Activated CD4-positive, alpha-beta memory T cell treated with anti-CD3 and anti-CD28 coated beads, Interleukin-2, amount 10 ng/mL, durations not matched to agents 7 days and 5 days (primary cell): ENCODE measurements at regions not wholly inside any gene's neighbourhood (a gene's known extent, or its start where the extent isn't known, plus 50 kb on each side); places are given as distances from the start of the nearest gene placed in this dataset.

Experiments used
- CTCF ChIA-PET: fragments of 350-600 bp; sonication (Branson Sonifier 250); formaldehyde crosslinking; loops from one replicate; lab custom pipeline; 2021; ENCODE audit warnings: antibody characterized with exemption, inconsistent platforms; lab: Charles Lee
- POLR2A ChIA-PET: fragments of 350-600 bp; sonication (Branson Sonifier 250); formaldehyde crosslinking; loops from one replicate; lab custom pipeline; 2021; ENCODE audit warnings: antibody characterized with exemption; lab: Charles Lee
- DNase-seq: peaks from one replicate; pipeline ENCODE4 v3.0.0-alpha.2; 2020
- H3K27ac Mint-ChIP-seq: one replicate; pipeline ENCODE4 v1.8.0; 2021; ENCODE audit warnings: mild to moderate bottlenecking, mixed read lengths
- H3K27me3 Mint-ChIP-seq: one replicate; pipeline ENCODE4 v1.8.0; 2021; ENCODE audit warnings: mixed read lengths
- H3K36me3 Mint-ChIP-seq: one replicate; pipeline ENCODE4 v1.8.0; 2021; ENCODE audit warnings: low read depth, mixed read lengths
- H3K4me1 Mint-ChIP-seq: one replicate; pipeline ENCODE4 v1.8.0; 2021; ENCODE audit warnings: mixed read lengths
- H3K4me3 Mint-ChIP-seq: one replicate; pipeline ENCODE4 v1.8.0; 2021; ENCODE audit warnings: mild to moderate bottlenecking, mixed read lengths
- H3K9me3 Mint-ChIP-seq: one replicate; pipeline ENCODE4 v1.8.0; 2021; ENCODE audit warnings: mixed read lengths

- Mint-ChIP-seq H3K27ac (no peak overlapping the region), H3K4me3 (no peak overlapping the region), H3K9me3 (peaks cover 6% of the 10 kb centered on the region), H3K27me3 (no peaks in the 10 kb centered on the region), H3K36me3 (no peaks in the 10 kb centered on the region), H3K4me1 (no peaks in the 10 kb centered on the region)
- ChIA-PET POLR2A (no interaction called here), CTCF (no interaction called here)
- no peak for DNase-seq
Measured at GRCh38 chr2:17107151-17107550, 411.1 kb downstream of the RAD51AP2 start.

GRCh38 chr2:17106418-17106817 lies 411.8 kb downstream of the RAD51AP2 start:
- H3K4me1 Mint-ChIP-seq: no peaks in the 10 kb centered on the region
- DNase-seq: no peak
- ChIA-PET POLR2A (no interaction called here), CTCF (no interaction called here)
- no peaks in the 10 kb centered on the region for H3K27me3 Mint-ChIP-seq
- no peaks in the 10 kb centered on the region for H3K36me3 Mint-ChIP-seq
- peaks cover 6% of the 10 kb centered on the region for H3K9me3 Mint-ChIP-seq
- no peak overlapping the region for H3K4me3 Mint-ChIP-seq
- H3K27ac Mint-ChIP-seq: no peak overlapping the region

GRCh38 chr2:17104454-17104853 lies 413.8 kb downstream of the RAD51AP2 start:
- Mint-ChIP-seq H3K4me1 (no peaks in the 10 kb centered on the region), H3K27me3 (no peaks in the 10 kb centered on the region), H3K9me3 (peaks cover 6% of the 10 kb centered on the region), H3K36me3 (no peaks in the 10 kb centered on the region), H3K27ac (no peak overlapping the region), H3K4me3 (no peak overlapping the region)
- DNase-seq: no peak
- ChIA-PET POLR2A (no interaction called here), CTCF (no interaction called here)

GRCh38 chr2:17101596-17101995 lies 416.6 kb downstream of the RAD51AP2 start:
- ChIA-PET CTCF (no interaction called here), POLR2A (no interaction called here)
- DNase-seq: no peak
- Mint-ChIP-seq H3K27ac (no peak overlapping the region), H3K4me3 (no peak overlapping the region), H3K4me1 (no peaks in the 10 kb centered on the region), H3K9me3 (peaks cover 5% of the 10 kb centered on the region), H3K27me3 (no peaks in the 10 kb centered on the region), H3K36me3 (no peaks in the 10 kb centered on the region)

GRCh38 chr2:17101091-17101490 lies 417.1 kb downstream of the RAD51AP2 start:
- no peaks in the 10 kb centered on the region for H3K27me3 Mint-ChIP-seq
- no peak for DNase-seq
- no peaks in the 10 kb centered on the region for H3K4me1 Mint-ChIP-seq
- no peak overlapping the region for H3K27ac Mint-ChIP-seq
- ChIA-PET POLR2A (no interaction called here), CTCF (no interaction called here)
- H3K4me3 Mint-ChIP-seq: no peak overlapping the region
- no peaks in the 10 kb centered on the region for H3K36me3 Mint-ChIP-seq
- peaks cover 2% of the 10 kb centered on the region for H3K9me3 Mint-ChIP-seq

GRCh38 chr2:17095340-17095739 lies 422.9 kb downstream of the RAD51AP2 start:
- DNase-seq: no peak
- Mint-ChIP-seq H3K27me3 (no peaks in the 10 kb centered on the region), H3K27ac (no peak overlapping the region), H3K4me3 (no peak overlapping the region), H3K4me1 (no peaks in the 10 kb centered on the region), H3K9me3 (peaks cover 4% of the 10 kb centered on the region), H3K36me3 (no peaks in the 10 kb centered on the region)
- ChIA-PET CTCF (no interaction called here), POLR2A (no interaction called here)

- no peak overlapping the region for H3K4me3 Mint-ChIP-seq
- POLR2A ChIA-PET: no interaction called here
- DNase-seq: no peak
- H3K36me3 Mint-ChIP-seq: no peaks in the 10 kb centered on the region
- H3K9me3 Mint-ChIP-seq: peaks cover 4% of the 10 kb centered on the region
- H3K27ac Mint-ChIP-seq: no peak overlapping the region
- no peaks in the 10 kb centered on the region for H3K27me3 Mint-ChIP-seq
- H3K4me1 Mint-ChIP-seq: no peaks in the 10 kb centered on the region
- CTCF ChIA-PET: no interaction called here
Measured at GRCh38 chr2:17093712-17094111, 424.5 kb downstream of the RAD51AP2 start.

- Mint-ChIP-seq H3K27ac (no peak overlapping the region), H3K4me3 (no peak overlapping the region), H3K4me1 (no peaks in the 10 kb centered on the region), H3K36me3 (no peaks in the 10 kb centered on the region), H3K27me3 (no peaks in the 10 kb centered on the region), H3K9me3 (peaks cover 4% of the 10 kb centered on the region)
- POLR2A ChIA-PET: no interaction called here
- no peak for DNase-seq
- CTCF ChIA-PET: no interaction called here
Measured at GRCh38 chr2:17086990-17087389, 421.4 kb upstream of the CYRIA start.

GRCh38 chr2:17085546-17086202 lies 420.0 kb upstream of the CYRIA start:
- no peak overlapping the region for H3K4me3 Mint-ChIP-seq
- ChIA-PET CTCF (no interaction called here), POLR2A (no interaction called here)
- H3K4me1 Mint-ChIP-seq: no peaks in the 10 kb centered on the region
- no peak overlapping the region for H3K27ac Mint-ChIP-seq
- peaks cover 4% of the 10 kb centered on the region for H3K9me3 Mint-ChIP-seq
- no peak for DNase-seq
- H3K27me3 Mint-ChIP-seq: no peaks in the 10 kb centered on the region
- H3K36me3 Mint-ChIP-seq: no peaks in the 10 kb centered on the region

GRCh38 chr2:17084877-17085276 lies 419.2 kb upstream of the CYRIA start:
- Mint-ChIP-seq H3K27me3 (no peaks in the 10 kb centered on the region), H3K4me3 (no peak overlapping the region), H3K9me3 (peaks cover 9% of the 10 kb centered on the region), H3K27ac (no peak overlapping the region), H3K4me1 (no peaks in the 10 kb centered on the region), H3K36me3 (no peaks in the 10 kb centered on the region)
- ChIA-PET CTCF (no interaction called here), POLR2A (no interaction called here)
- no peak for DNase-seq

- ChIA-PET CTCF (no interaction called here), POLR2A (no interaction called here)
- Mint-ChIP-seq H3K36me3 (no peaks in the 10 kb centered on the region), H3K27me3 (no peaks in the 10 kb centered on the region), H3K4me1 (no peaks in the 10 kb centered on the region), H3K9me3 (peaks cover 11% of the 10 kb centered on the region), H3K27ac (no peak overlapping the region), H3K4me3 (no peak overlapping the region)
- no peak for DNase-seq
Measured at GRCh38 chr2:17083902-17084301, 418.3 kb upstream of the CYRIA start.

- no peak overlapping the region for H3K4me3 Mint-ChIP-seq
- POLR2A ChIA-PET: no interaction called here
- peaks cover 16% of the 10 kb centered on the region for H3K9me3 Mint-ChIP-seq
- CTCF ChIA-PET: no interaction called here
- no peaks in the 10 kb centered on the region for H3K36me3 Mint-ChIP-seq
- no peak for DNase-seq
- H3K27ac Mint-ChIP-seq: no peak overlapping the region
- H3K27me3 Mint-ChIP-seq: no peaks in the 10 kb centered on the region
- no peaks in the 10 kb centered on the region for H3K4me1 Mint-ChIP-seq
Measured at GRCh38 chr2:17079262-17079661, 413.6 kb upstream of the CYRIA start.

GRCh38 chr2:17076533-17076932 lies 410.9 kb upstream of the CYRIA start:
- no peaks in the 10 kb centered on the region for H3K4me1 Mint-ChIP-seq
- POLR2A ChIA-PET: no interaction called here
- no peak overlapping the region for H3K4me3 Mint-ChIP-seq
- no peaks in the 10 kb centered on the region for H3K27me3 Mint-ChIP-seq
- DNase-seq: no peak
- no peak overlapping the region for H3K27ac Mint-ChIP-seq
- CTCF ChIA-PET: no interaction called here
- H3K36me3 Mint-ChIP-seq: no peaks in the 10 kb centered on the region
- H3K9me3 Mint-ChIP-seq: peaks cover 19% of the 10 kb centered on the region

- no peak for DNase-seq
- H3K4me3 Mint-ChIP-seq: no peak overlapping the region
- H3K36me3 Mint-ChIP-seq: no peaks in the 10 kb centered on the region
- no peaks in the 10 kb centered on the region for H3K27me3 Mint-ChIP-seq
- ChIA-PET POLR2A (no interaction called here), CTCF (no interaction called here)
- peaks cover 9% of the 10 kb centered on the region for H3K9me3 Mint-ChIP-seq
- no peaks in the 10 kb centered on the region for H3K4me1 Mint-ChIP-seq
- no peak overlapping the region for H3K27ac Mint-ChIP-seq
Measured at GRCh38 chr2:17070711-17071110, 405.1 kb upstream of the CYRIA start.
